ENCODE measurements at regions not wholly inside any gene's neighbourhood (a gene's known extent, or its start where the extent isn't known, plus 50 kb on each side); places are given as distances from the start of the nearest gene placed in this dataset.

DNA sequence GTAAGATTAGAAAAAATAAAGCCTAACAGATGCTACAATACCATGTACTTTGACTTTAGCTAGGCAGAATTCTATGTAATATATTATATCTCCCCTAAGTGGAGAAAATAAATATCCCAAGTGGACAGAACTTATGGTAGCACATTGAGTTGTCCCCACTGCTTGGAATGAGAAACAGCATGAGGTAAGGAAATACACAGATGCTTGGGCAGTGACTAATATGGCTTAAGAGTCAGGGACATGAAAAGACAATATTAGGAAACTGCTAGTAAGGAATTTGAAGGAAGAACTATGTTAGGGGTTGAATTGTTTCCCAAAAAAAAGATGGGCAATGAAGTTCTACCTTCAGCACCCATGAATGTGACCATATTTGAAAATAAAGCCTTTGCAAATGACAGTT, 2265.1 kb downstream of the PCDH7 start:
- Histone ChIP-seq H3K4me3 (ENCODE audit: extremely low read depth in 1 of 4, insufficient read depth in 2 of 4, low read depth in 3 of 4, low read length in 4 of 4) (no peak overlapping the region), H3K79me1 (ENCODE audit: low read depth, low read length) (no peaks in the 10 kb centered on the region), H3K79me2 (ENCODE audit: control insufficient read depth in 1 of 2, insufficient read depth in 2 of 2, low read length in 2 of 2) (no peaks in the 10 kb centered on the region), H4K20me1 (replicated peaks in 1 of 2; ENCODE audit: control insufficient read depth in 1 of 2, insufficient read depth in 2 of 2, low read length in 2 of 2) (no peaks in the 10 kb centered on the region), H2BK12ac (ENCODE audit: low read depth, low read length) (no peak overlapping the region), H3K36me3 (ENCODE audit: control insufficient read depth in 2 of 4, insufficient read depth in 4 of 4, low read length in 3 of 4) (no peaks in the 10 kb centered on the region), H3K27me3 (replicated peaks in 1 of 4; ENCODE audit: control insufficient read depth in 3 of 4, extremely low read depth in 1 of 4, insufficient read depth in 3 of 4, low read length in 3 of 4) (no peaks in the 10 kb centered on the region), H2BK15ac (ENCODE audit: low read length) (no peak overlapping the region), H3K23me2 (ENCODE audit: low read depth, low read length) (no peaks in the 10 kb centered on the region), H2AK5ac (ENCODE audit: low read depth, low read length) (no peak overlapping the region), H3K4me1 (replicated peaks in 1 of 4; ENCODE audit: control insufficient read depth in 3 of 4, insufficient read depth in 4 of 4, low read length in 3 of 4) (no peaks in the 10 kb centered on the region), H2BK20ac (ENCODE audit: low read length) (no peak overlapping the region), H3K4me2 (ENCODE audit: insufficient read depth in 1 of 2, low read depth in 2 of 2, low read length in 2 of 2) (no peak overlapping the region), H3K56ac (replicated peaks; ENCODE audit: insufficient read length, low read depth, low read length) (no peak overlapping the region), H3K9me3 (ENCODE audit: insufficient read depth in 2 of 2, low read depth in 1 of 2, low read length in 1 of 2) (no peaks in the 10 kb centered on the region), H3K18ac (ENCODE audit: extremely low read depth, low read length) (no peak overlapping the region), H2BK5ac (ENCODE audit: low read depth, low read length) (no peak overlapping the region), H3K23ac (ENCODE audit: insufficient read length) (no peak overlapping the region), H4K5ac (ENCODE audit: insufficient read length, low read depth, low read length) (no peak overlapping the region), H2AFZ (ENCODE audit: low read length) (no peak overlapping the region), H4K91ac (replicated peaks; ENCODE audit: insufficient read length, low read length) (no peak overlapping the region), H2BK120ac (replicated peaks; ENCODE audit: low read depth, low read length) (no peak overlapping the region), H3K27ac (ENCODE audit: low read depth, low read length) (no peak overlapping the region), H3K9ac (replicated peaks in 1 of 4; ENCODE audit: extremely low read depth in 1 of 4, low read depth in 3 of 4, low read length in 3 of 4) (no peak overlapping the region), H3K14ac (ENCODE audit: insufficient read length) (no peak overlapping the region), H3K4ac (replicated peaks; ENCODE audit: insufficient read length, low read depth, low read length) (no peak overlapping the region), H4K8ac (ENCODE audit: extremely low read depth, insufficient read depth, low read length) (no peak overlapping the region)
- no peak for DNase-seq (ENCODE audit: low read depth in 1 of 2, low spot score in 2 of 2)
- ChIA-PET POLR2A (ENCODE audit: partially characterized antibody) (no interaction called here), CTCF (ENCODE audit: partially characterized antibody) (no interaction called here)
- no peak for TF ChIP-seq JUND (IDR thresholded peaks at IDR 0.05; ENCODE audit: low read length)
- TF ChIP-seq SP4 (IDR thresholded peaks at IDR 0.05; ENCODE audit: low read length): no peak
- no peak for TF ChIP-seq CTBP2 (IDR thresholded peaks at IDR 0.05; ENCODE audit: borderline replicate concordance, insufficient read depth, insufficient read length, low read length)
- no peak for TF ChIP-seq EGR1 (IDR thresholded peaks at IDR 0.05; ENCODE audit: borderline replicate concordance, low read depth, low read length)
- no peak for TF ChIP-seq SIRT6 (IDR thresholded peaks at IDR 0.05; ENCODE audit: low read length)
- TF ChIP-seq, protein P1, sequence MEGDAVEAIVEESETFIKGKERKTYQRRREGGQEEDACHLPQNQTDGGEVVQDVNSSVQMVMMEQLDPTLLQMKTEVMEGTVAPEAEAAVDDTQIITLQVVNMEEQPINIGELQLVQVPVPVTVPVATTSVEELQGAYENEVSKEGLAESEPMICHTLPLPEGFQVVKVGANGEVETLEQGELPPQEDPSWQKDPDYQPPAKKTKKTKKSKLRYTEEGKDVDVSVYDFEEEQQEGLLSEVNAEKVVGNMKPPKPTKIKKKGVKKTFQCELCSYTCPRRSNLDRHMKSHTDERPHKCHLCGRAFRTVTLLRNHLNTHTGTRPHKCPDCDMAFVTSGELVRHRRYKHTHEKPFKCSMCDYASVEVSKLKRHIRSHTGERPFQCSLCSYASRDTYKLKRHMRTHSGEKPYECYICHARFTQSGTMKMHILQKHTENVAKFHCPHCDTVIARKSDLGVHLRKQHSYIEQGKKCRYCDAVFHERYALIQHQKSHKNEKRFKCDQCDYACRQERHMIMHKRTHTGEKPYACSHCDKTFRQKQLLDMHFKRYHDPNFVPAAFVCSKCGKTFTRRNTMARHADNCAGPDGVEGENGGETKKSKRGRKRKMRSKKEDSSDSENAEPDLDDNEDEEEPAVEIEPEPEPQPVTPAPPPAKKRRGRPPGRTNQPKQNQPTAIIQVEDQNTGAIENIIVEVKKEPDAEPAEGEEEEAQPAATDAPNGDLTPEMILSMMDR (IDR thresholded peaks at IDR 0.05; ENCODE audit: control extremely low read depth in 1 of 3, insufficient read depth in 1 of 3, low read depth in 1 of 3, low read length in 3 of 3): no peak
- TF ChIP-seq RNF2 (IDR thresholded peaks at IDR 0.05; ENCODE audit: borderline replicate concordance, low read depth, low read length, missing control alignments, poor library complexity, severe bottlenecking): no peak
- TF ChIP-seq, protein P2, sequence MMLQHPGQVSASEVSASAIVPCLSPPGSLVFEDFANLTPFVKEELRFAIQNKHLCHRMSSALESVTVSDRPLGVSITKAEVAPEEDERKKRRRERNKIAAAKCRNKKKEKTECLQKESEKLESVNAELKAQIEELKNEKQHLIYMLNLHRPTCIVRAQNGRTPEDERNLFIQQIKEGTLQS (IDR thresholded peaks at IDR 0.05; ENCODE audit: insufficient read depth, low read depth, low read length): no peak
- TF ChIP-seq, protein P3, sequence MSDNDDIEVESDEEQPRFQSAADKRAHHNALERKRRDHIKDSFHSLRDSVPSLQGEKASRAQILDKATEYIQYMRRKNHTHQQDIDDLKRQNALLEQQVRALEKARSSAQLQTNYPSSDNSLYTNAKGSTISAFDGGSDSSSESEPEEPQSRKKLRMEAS (IDR thresholded peaks at IDR 0.05): no peak
- TF ChIP-seq EP300 (IDR thresholded peaks at IDR 0.05; ENCODE audit: borderline replicate concordance in 1 of 2, low read depth in 2 of 2, low read length in 2 of 2): no peak
- no peak for FAIRE-seq
